Gastroesophageal sphincter (tissue), 4 donors: ENCODE measurements at regions not wholly inside any gene's neighbourhood (a gene's known extent, or its start where the extent isn't known, plus 50 kb on each side); places are given as distances from the start of the nearest gene placed in this dataset.

ENCODE experiments used
- ATAC-seq: fragments of 150-250 bp; one replicate; pipeline ENCODE4 v1.9.1; 2016; ENCODE audit warnings: mild to moderate bottlenecking, moderate library complexity
- H3K27ac ChIP-seq, 4 donors: fragments of 200-600 bp; sonication (generic) in 3 of 4; 1 replicate in 3 of 4; 2 replicates in 1 of 4; pipeline ENCODE4 v1.5.1; 2016 to 2019
- H3K27me3 ChIP-seq: fragments of 200-600 bp; sonication (generic); one replicate; pipeline ENCODE4 v1.5.1; 2019
- H3K36me3 ChIP-seq, 2 donors: fragments of 200-600 bp; sonication (generic); one replicate each; pipeline ENCODE4 v1.5.1; 2019; ENCODE audit warnings: control low read depth in 1 of 2
- H3K4me1 ChIP-seq, 3 donors: fragments of 200-600 bp; sonication (generic); 1 replicate in 2 of 3; 2 replicates in 1 of 3; pipeline ENCODE4 v1.5.1; 2016 to 2019; ENCODE audit warnings: control low read depth in 2 of 3
- H3K4me3 ChIP-seq, 2 donors: fragments of 200-600 bp; sonication (generic); one replicate each; pipeline ENCODE4 v1.5.1; 2019; ENCODE audit warnings: mild to moderate bottlenecking in 1 of 2, moderate library complexity in 1 of 2
- H3K9me3 ChIP-seq, 3 donors: fragments of 200-600 bp; sonication (generic); one replicate each; pipeline ENCODE4 v1.5.1; 2017 to 2019; ENCODE audit warnings: control low read depth in 2 of 3
- CTCF ChIP-seq, 4 experiments: fragments of 200-600 bp in 2 of 4; fragments of 450-650 bp in 2 of 4; sonication (generic) in 1 of 4; IDR thresholded peaks; one replicate each; pipeline ENCODE4 v1.5.1; 2017 to 2019; ENCODE audit warnings: antibody characterized with exemption in 4 of 4, mild to moderate bottlenecking in 2 of 4, moderate library complexity in 2 of 4
- EP300 ChIP-seq: sonication (generic); formaldehyde crosslinking; IDR thresholded peaks from one replicate; pipeline ENCODE4 v1.6.1; 2017; ENCODE audit warnings: antibody characterized with exemption, mild to moderate bottlenecking
- POLR2A ChIP-seq, 2 donors: fragments of 450-650 bp; IDR thresholded peaks; one replicate each; pipeline ENCODE4 v1.6.1; 2017; ENCODE audit warnings: antibody characterized with exemption in 2 of 2, mild to moderate bottlenecking in 2 of 2, moderate library complexity in 1 of 2
- POLR2AphosphoS5 ChIP-seq: sonication (generic); formaldehyde crosslinking; IDR thresholded peaks from one replicate; pipeline ENCODE4 v1.6.1; 2017; ENCODE audit warnings: antibody characterized with exemption
- WGBS, 2 donors: methylation state at CpG; one replicate each; pipeline ENCODE4 v1.1.5; 2018; ENCODE audit warnings: low coverage in 1 of 2; 5-methylcytosine and 5-hydroxymethylcytosine counted together

- no peaks in the 10 kb centered on the region for H3K36me3 ChIP-seq
- WGBS, 2 donors: 45 to 57% methylated on average over 6 of the region's 6 CpGs
- no peaks in the 10 kb centered on the region for H3K9me3 ChIP-seq
- TF ChIP-seq POLR2A (IDR thresholded peaks at IDR 0.05) (no peak), CTCF (IDR thresholded peaks at IDR 0.05) (no peak), POLR2AphosphoS5 (no peak), EP300 (no peak)
- peaks cover 18% of the 10 kb centered on the region for H3K27me3 ChIP-seq
- H3K27ac ChIP-seq: no peak overlapping the region
- no peak overlapping the region for H3K4me3 ChIP-seq
- no peak for ATAC-seq
- H3K4me1 ChIP-seq: no peaks in the 10 kb centered on the region
Measured at GRCh38 chr20:59421089-59421488, 120.7 kb downstream of the EDN3 start.

GRCh38 chr20:59421920-59422637 lies 121.7 kb downstream of the EDN3 start:
- no peak for ATAC-seq
- 61 to 63% methylated on average over 13 of the region's 13 CpGs for WGBS, 2 donors
- Histone ChIP-seq H3K9me3 (no peaks in the 10 kb centered on the region), H3K4me1 (no peaks in the 10 kb centered on the region), H3K27ac (no peak overlapping the region), H3K36me3 (no peaks in the 10 kb centered on the region), H3K27me3 (peaks cover 11% of the 10 kb centered on the region), H3K4me3 (no peak overlapping the region)
- TF ChIP-seq EP300 (no peak), POLR2A (IDR thresholded peaks at IDR 0.05) (no peak), CTCF (IDR thresholded peaks at IDR 0.05) (no peak), POLR2AphosphoS5 (no peak)

GRCh38 chr20:59422872-59423544 lies 122.6 kb downstream of the EDN3 start:
- Histone ChIP-seq H3K36me3 (no peaks in the 10 kb centered on the region), H3K27ac (no peak overlapping the region), H3K4me3 (no peak overlapping the region), H3K4me1 (no peaks in the 10 kb centered on the region), H3K9me3 (no peaks in the 10 kb centered on the region), H3K27me3 (peaks cover 2% of the 10 kb centered on the region)
- WGBS, 2 donors: 74% methylated on average over 4 of the region's 10 CpGs; no CpG with 5 or more reads in 1 of the 2 donors
- no peak for TF ChIP-seq POLR2AphosphoS5
- no peak for TF ChIP-seq CTCF (IDR thresholded peaks at IDR 0.05)
- no peak for TF ChIP-seq EP300
- TF ChIP-seq POLR2A (IDR thresholded peaks at IDR 0.05): no peak
- no peak for ATAC-seq

GRCh38 chr20:59424976-59425375 lies 124.6 kb downstream of the EDN3 start:
- ATAC-seq: no peak
- no peak for TF ChIP-seq EP300
- no peak for TF ChIP-seq POLR2AphosphoS5
- TF ChIP-seq POLR2A (IDR thresholded peaks at IDR 0.05): no peak
- H3K27me3 ChIP-seq: peaks cover 11% of the 10 kb centered on the region
- H3K9me3 ChIP-seq: no peaks in the 10 kb centered on the region
- H3K4me3 ChIP-seq: no peak overlapping the region
- no peaks in the 10 kb centered on the region for H3K36me3 ChIP-seq
- 76 to 84% methylated on average over 9 to 13 of the region's 13 CpGs for WGBS, 2 donors
- H3K27ac ChIP-seq: no peak overlapping the region
- no peaks in the 10 kb centered on the region for H3K4me1 ChIP-seq

- Histone ChIP-seq H3K9me3 (no peaks in the 10 kb centered on the region), H3K27ac (no peak overlapping the region), H3K36me3 (no peaks in the 10 kb centered on the region), H3K4me3 (no peak overlapping the region), H3K27me3 (peaks cover 14% of the 10 kb centered on the region), H3K4me1 (no peaks in the 10 kb centered on the region)
- TF ChIP-seq EP300 (no peak), CTCF (IDR thresholded peaks at IDR 0.05) (no peak), POLR2AphosphoS5 (no peak), POLR2A (IDR thresholded peaks at IDR 0.05) (no peak)
- 76 to 93% methylated on average over 4 of the region's 5 CpGs for WGBS, 2 donors
- ATAC-seq: no peak
Measured at GRCh38 chr20:59425572-59425971, 125.2 kb downstream of the EDN3 start.
